ENCODE measurements at regions not wholly inside any gene's neighbourhood (a gene's known extent, or its start where the extent isn't known, plus 50 kb on each side); places are given as distances from the start of the nearest gene placed in this dataset.
"Not testable (repeated sequence)": the region's sequence is repeated elsewhere in the genome, so short reads cannot be mapped to it uniquely, and the experiment has no call there.

DNA sequence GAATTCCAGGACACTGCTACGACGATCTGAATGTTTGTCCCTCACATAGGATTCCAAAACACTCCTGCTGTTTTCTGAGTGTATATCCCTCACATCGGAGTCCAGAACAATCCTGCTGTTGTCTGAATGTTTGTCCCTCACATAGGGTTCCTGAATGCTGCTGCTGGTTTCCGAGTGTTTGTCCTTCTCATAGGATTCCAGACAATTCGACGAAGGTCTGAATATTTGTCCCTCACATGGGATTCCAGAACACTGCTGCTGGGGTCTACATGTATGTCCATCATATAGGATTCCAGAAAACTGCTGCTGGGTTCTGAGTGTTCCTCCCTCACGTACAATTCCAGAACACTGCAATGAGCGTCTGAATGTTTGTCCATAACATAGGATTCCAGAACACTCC lies 219.4 kb downstream of the FOXD4L6 start:
- TF ChIP-seq, protein P1, sequence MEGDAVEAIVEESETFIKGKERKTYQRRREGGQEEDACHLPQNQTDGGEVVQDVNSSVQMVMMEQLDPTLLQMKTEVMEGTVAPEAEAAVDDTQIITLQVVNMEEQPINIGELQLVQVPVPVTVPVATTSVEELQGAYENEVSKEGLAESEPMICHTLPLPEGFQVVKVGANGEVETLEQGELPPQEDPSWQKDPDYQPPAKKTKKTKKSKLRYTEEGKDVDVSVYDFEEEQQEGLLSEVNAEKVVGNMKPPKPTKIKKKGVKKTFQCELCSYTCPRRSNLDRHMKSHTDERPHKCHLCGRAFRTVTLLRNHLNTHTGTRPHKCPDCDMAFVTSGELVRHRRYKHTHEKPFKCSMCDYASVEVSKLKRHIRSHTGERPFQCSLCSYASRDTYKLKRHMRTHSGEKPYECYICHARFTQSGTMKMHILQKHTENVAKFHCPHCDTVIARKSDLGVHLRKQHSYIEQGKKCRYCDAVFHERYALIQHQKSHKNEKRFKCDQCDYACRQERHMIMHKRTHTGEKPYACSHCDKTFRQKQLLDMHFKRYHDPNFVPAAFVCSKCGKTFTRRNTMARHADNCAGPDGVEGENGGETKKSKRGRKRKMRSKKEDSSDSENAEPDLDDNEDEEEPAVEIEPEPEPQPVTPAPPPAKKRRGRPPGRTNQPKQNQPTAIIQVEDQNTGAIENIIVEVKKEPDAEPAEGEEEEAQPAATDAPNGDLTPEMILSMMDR (conservative IDR thresholded peaks at IDR 0.05; ENCODE audit: low read length): not testable (repeated sequence)
- TF ChIP-seq EZH2phosphoT487 (IDR thresholded peaks at IDR 0.05; ENCODE audit: borderline replicate concordance, low read depth, low read length): not testable (repeated sequence)

Measured in OCI-LY7 (cell line).